SK-N-SH (cell line): ENCODE measurements at regions not wholly inside any gene's neighbourhood (a gene's known extent, or its start where the extent isn't known, plus 50 kb on each side); places are given as distances from the start of the nearest gene placed in this dataset.

Source experiments
- CTCF ChIA-PET: fragments of 300-600, 350-600 bp; formaldehyde crosslinking; extraction: SDS; loops from one replicate; lab custom pipeline; 2021; lab: Yijun Ruan, JAX
- POLR2A ChIA-PET: fragments of 350-600 bp; sonication (Branson Sonifier 250); formaldehyde crosslinking; extraction: SDS; loops from one replicate; lab custom pipeline; 2020; ENCODE audit warnings: antibody characterized with exemption, inconsistent platforms; lab: Yijun Ruan, JAX
- DNase-seq: peaks from one replicate; pipeline ENCODE4 v3.0.0; 2012
- H2AFZ ChIP-seq: fragments of 200-600 bp; sonication (generic); 2 replicates; pipeline ENCODE4 v1.8.1; 2016; ENCODE audit warnings: antibody characterized with exemption, mild to moderate bottlenecking, low read depth
- H3F3A ChIP-seq: fragments of 200-600 bp; sonication (generic); replicated peaks from 2 replicates; pipeline ENCODE3; 2016; ENCODE audit warnings: antibody characterized with exemption, mild to moderate bottlenecking; ENCODE audit not compliant: insufficient read depth
- H3K27ac ChIP-seq, 2 experiments: fragments of 200-500 bp in 1 of 2; fragments of 200-600 bp in 1 of 2; sonication (Bioruptor generic) in 1 of 2; sonication (generic), shearing (Covaris generic) in 1 of 2; 2 replicates each; pipeline versions ENCODE4 v1.5.1 to v1.6.1; 2014 to 2016; ENCODE audit warnings: low read depth in 2 of 2, inconsistent platforms in 1 of 2, low read length in 1 of 2, mild to moderate bottlenecking in 1 of 2, mixed read lengths in 1 of 2
- H3K27me3 ChIP-seq: fragments of 200-600 bp; sonication (generic), shearing (Covaris generic); 2 replicates; pipeline ENCODE4 v1.6.1; 2016; ENCODE audit warnings: mixed run types; ENCODE audit not compliant: insufficient read depth
- H3K36me3 ChIP-seq, 2 experiments: fragments of 200-500 bp in 1 of 2; fragments of 200-600 bp in 1 of 2; sonication (Bioruptor generic) in 1 of 2; sonication (generic) in 1 of 2; replicated peaks in 1 of 2; 2 replicates each; pipeline versions ENCODE3 to v1.5.1; 2014 to 2016; ENCODE audit warnings: low read length in 1 of 2, mild to moderate bottlenecking in 1 of 2; ENCODE audit not compliant: insufficient read depth in 2 of 2, control insufficient read depth in 1 of 2
- H3K4me1 ChIP-seq, 2 experiments: fragments of 200-500 bp in 1 of 2; fragments of 200-600 bp in 1 of 2; sonication (Bioruptor generic) in 1 of 2; sonication (generic), shearing (Covaris generic) in 1 of 2; 2 replicates each; pipeline versions ENCODE4 v1.5.1 to v1.6.1; 2014 to 2016; ENCODE audit warnings: low read depth in 1 of 2, low read length in 1 of 2, mixed run types in 1 of 2; ENCODE audit not compliant: insufficient read depth in 2 of 2, control insufficient read depth in 1 of 2
- H3K4me2 ChIP-seq: fragments of 200-600 bp; sonication (generic), shearing (Covaris generic); 2 replicates; pipeline ENCODE4 v1.6.1; 2017; ENCODE audit warnings: mixed run types
- H3K4me3 ChIP-seq, 2 experiments: fragments of 200-500 bp in 1 of 2; fragments of 200-600 bp in 1 of 2; sonication (Bioruptor generic) in 1 of 2; sonication (generic), shearing (Covaris generic) in 1 of 2; 2 replicates each; pipeline versions ENCODE4 v1.5.1 to v1.8.1; 2014 to 2016; ENCODE audit warnings: low read depth in 2 of 2, inconsistent platforms in 1 of 2, low read length in 1 of 2, mild to moderate bottlenecking in 1 of 2, mixed read lengths in 1 of 2, moderate library complexity in 1 of 2
- H3K79me2 ChIP-seq: fragments of 200-600 bp; sonication (generic); 2 replicates; pipeline ENCODE4 v1.8.1; 2017; ENCODE audit warnings: mild to moderate bottlenecking; ENCODE audit not compliant: insufficient read depth
- H3K9ac ChIP-seq: fragments of 200-600 bp; sonication (generic); 2 replicates; pipeline ENCODE4 v1.6.1; 2017; ENCODE audit warnings: mixed run types
- H3K9me2 ChIP-seq: fragments of 200-600 bp; sonication (generic); 2 replicates; pipeline ENCODE4 v1.6.1; 2017; ENCODE audit warnings: mixed run types
- H3K9me3 ChIP-seq: fragments of 200-600 bp; sonication (generic); 2 replicates; pipeline ENCODE4 v1.6.1; 2017; ENCODE audit warnings: mixed run types, mild to moderate bottlenecking, moderate library complexity
- H4K20me1 ChIP-seq: fragments of 200-600 bp; sonication (generic); 2 replicates; pipeline ENCODE4 v1.6.1; 2017; ENCODE audit warnings: mild to moderate bottlenecking, mixed run types; ENCODE audit not compliant: insufficient read depth
- CTCF ChIP-seq: fragments of 200-600 bp; sonication (generic); IDR thresholded peaks from 2 replicates; pipeline ENCODE4 v1.6.1; 2017; ENCODE audit warnings: antibody characterized with exemption, mild to moderate bottlenecking, moderate library complexity
- GATA2 ChIP-seq: sonication (generic); formaldehyde crosslinking; IDR thresholded peaks from 2 replicates; pipeline ENCODE4 v1.5.0; 2020; ENCODE audit warnings: mild to moderate bottlenecking, missing genetic modification reagents
- PBX3 ChIP-seq: IDR thresholded peaks from 2 replicates; pipeline ENCODE4; 2012
- RAD21 ChIP-seq: IDR thresholded peaks from 2 replicates; pipeline ENCODE4 v1.6.1; 2012; ENCODE audit warnings: mild to moderate bottlenecking, low read length
- RCOR1 ChIP-seq: fragments of 150-350 bp; IDR thresholded peaks from 2 replicates; pipeline ENCODE4 v1.6.1; 2017; ENCODE audit warnings: antibody characterized with exemption, low read length
- RFX5 ChIP-seq: IDR thresholded peaks from 2 replicates; pipeline ENCODE4 v1.6.1; 2012; ENCODE audit warnings: mild to moderate bottlenecking, improper control_type of control experiment, low read length
- RXRA ChIP-seq: IDR thresholded peaks from 2 replicates; pipeline ENCODE4 v1.4.0; 2012; ENCODE audit warnings: low read depth, mild to moderate bottlenecking, borderline replicate concordance
- SIN3A ChIP-seq: IDR thresholded peaks from 2 replicates; pipeline ENCODE4 v1.6.1; 2012; ENCODE audit warnings: low read depth, mild to moderate bottlenecking, low read length, moderate library complexity, borderline replicate concordance
- TEAD4 ChIP-seq: IDR thresholded peaks from 2 replicates; pipeline ENCODE4 v1.4.0; 2012; ENCODE audit warnings: mild to moderate bottlenecking, borderline replicate concordance; ENCODE audit not compliant: insufficient read depth
- USF2 ChIP-seq: fragments of 150-350 bp; IDR thresholded peaks from 2 replicates; pipeline ENCODE4 v1.6.1; 2017; ENCODE audit warnings: antibody characterized with exemption, low read length, low read depth, borderline replicate concordance
- WGBS: methylation state at CpG from one replicate; pipeline ENCODE4 v1.1.6; 2017; ENCODE audit warnings: low lambda C conversion rate; 5-methylcytosine and 5-hydroxymethylcytosine counted together
- small RNA-seq, 7 experiments: library from RNA; depleted of rRNA; stranded (forward); fragments of <200 nt; gene quantifications; one replicate each; pipeline ENCODE3, GENCODE V24; 2012

- no peaks in the 10 kb centered on the region for H3K36me3 ChIP-seq
- TF ChIP-seq SIN3A (no peak), TEAD4 (no peak), CTCF (no peak), RFX5 (no peak), RAD21 (no peak), GATA2 (no peak), RCOR1 (no peak), PBX3 (no peak), RXRA (no peak), USF2 (no peak)
- no peak overlapping the region for H3K4me2 ChIP-seq
- H3K4me3 ChIP-seq, result no peak overlapping the region
- H3K27ac ChIP-seq, result no peak overlapping the region
- 29% methylated on average over 5 of the region's 5 CpGs for WGBS
- H4K20me1 ChIP-seq, result no peaks in the 10 kb centered on the region
- POLR2A ChIA-PET, result no interaction called here
- no peaks in the 10 kb centered on the region for H3K27me3 ChIP-seq
- CTCF ChIA-PET, result interaction anchor here (0.7 to 1.5 kb wide), 5 partner anchors 11 to 579 kb away, joined by 3 to 12 read pairs (median 4); no protein-coding TSS in a partner anchor
- H3K9me2 ChIP-seq, result no peaks in the 10 kb centered on the region
- DNase-seq, result no peak
- H3K9ac ChIP-seq, result no peak overlapping the region
- H2AFZ ChIP-seq, result no peak overlapping the region
- peaks cover 0 to 9% of the 10 kb centered on the region in 2 experiments; a peak in 1 of 4 replicates for H3K4me1 ChIP-seq
- no peaks in the 10 kb centered on the region for H3K79me2 ChIP-seq
- no peaks in the 10 kb centered on the region for H3F3A ChIP-seq
- no peaks in the 10 kb centered on the region for H3K9me3 ChIP-seq
Measured at GRCh38 chr22:33108037-33108436, 49.9 kb upstream of the SYN3 start.

Small RNA genes in the stretch of these regions (small RNA-seq; reads per million reads assigned to genes)
- 0 reads per million in 7 experiments for gene Z82198.3
